ENCODE measurements at regions not wholly inside any gene's neighbourhood (a gene's known extent, or its start where the extent isn't known, plus 50 kb on each side); places are given as distances from the start of the nearest gene placed in this dataset.

GRCh38 chr2:7324706-7325105, 407.5 kb downstream of the RNF144A start:
- TF ChIP-seq POLR2AphosphoS5 (IDR thresholded peaks at IDR 0.05) (no peak), CTCF (IDR thresholded peaks at IDR 0.05; ENCODE audit: poor library complexity, severe bottlenecking) (no peak), RAD21 (conservative IDR thresholded peaks at IDR 0.05) (no peak), MXI1 (conservative IDR thresholded peaks at IDR 0.05; ENCODE audit: poor library complexity, severe bottlenecking) (no peak), EP300 (conservative IDR thresholded peaks at IDR 0.05; ENCODE audit: poor library complexity, severe bottlenecking) (no peak), EZH2 (IDR thresholded peaks at IDR 0.05; ENCODE audit: borderline replicate concordance, insufficient read depth, low read length, poor library complexity, severe bottlenecking) (no peak), REST (IDR thresholded peaks at IDR 0.05; ENCODE audit: borderline replicate concordance) (no peak)

Data from neural cell (in vitro differentiated cells).